ENCODE measurements at regions not wholly inside any gene's neighbourhood (a gene's known extent, or its start where the extent isn't known, plus 50 kb on each side); places are given as distances from the start of the nearest gene placed in this dataset.

DNA sequence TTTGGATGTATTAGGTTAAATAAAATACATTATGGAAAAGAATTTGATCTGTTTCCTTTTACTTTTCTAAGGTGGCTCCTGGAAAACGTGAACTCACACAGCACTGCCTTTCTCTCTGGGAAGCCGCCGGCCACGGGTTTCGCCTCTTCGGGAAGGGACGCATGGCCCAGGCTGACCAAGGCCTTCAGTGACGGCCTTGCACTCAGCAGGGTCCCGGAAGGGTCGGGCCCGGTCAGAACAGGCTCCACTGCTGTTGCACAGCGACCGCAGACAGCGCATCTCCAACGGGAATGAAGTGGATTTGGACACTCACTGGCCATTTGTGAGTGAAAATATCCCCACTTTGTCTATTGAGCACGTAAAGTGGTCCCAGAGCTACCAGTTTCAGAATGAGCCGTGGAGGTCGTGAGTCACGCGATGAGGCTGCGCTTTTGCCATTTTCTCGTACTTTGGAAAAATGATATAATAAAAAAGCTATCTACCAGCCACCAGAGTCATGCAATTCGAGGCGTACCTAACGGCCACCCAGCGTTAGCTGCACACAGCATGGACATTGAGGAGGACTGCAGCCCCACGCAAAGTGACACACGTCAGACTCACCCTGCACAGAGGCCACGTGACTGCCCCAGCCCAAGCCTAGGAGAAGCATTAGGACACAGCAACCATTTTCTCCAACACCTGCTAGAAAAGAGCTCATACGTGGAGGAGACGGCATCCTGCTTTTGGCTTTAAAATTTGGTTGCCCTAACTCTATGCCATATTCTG, 244.3 kb downstream of the TTLL2 start:
- TF ChIP-seq, protein P1, sequence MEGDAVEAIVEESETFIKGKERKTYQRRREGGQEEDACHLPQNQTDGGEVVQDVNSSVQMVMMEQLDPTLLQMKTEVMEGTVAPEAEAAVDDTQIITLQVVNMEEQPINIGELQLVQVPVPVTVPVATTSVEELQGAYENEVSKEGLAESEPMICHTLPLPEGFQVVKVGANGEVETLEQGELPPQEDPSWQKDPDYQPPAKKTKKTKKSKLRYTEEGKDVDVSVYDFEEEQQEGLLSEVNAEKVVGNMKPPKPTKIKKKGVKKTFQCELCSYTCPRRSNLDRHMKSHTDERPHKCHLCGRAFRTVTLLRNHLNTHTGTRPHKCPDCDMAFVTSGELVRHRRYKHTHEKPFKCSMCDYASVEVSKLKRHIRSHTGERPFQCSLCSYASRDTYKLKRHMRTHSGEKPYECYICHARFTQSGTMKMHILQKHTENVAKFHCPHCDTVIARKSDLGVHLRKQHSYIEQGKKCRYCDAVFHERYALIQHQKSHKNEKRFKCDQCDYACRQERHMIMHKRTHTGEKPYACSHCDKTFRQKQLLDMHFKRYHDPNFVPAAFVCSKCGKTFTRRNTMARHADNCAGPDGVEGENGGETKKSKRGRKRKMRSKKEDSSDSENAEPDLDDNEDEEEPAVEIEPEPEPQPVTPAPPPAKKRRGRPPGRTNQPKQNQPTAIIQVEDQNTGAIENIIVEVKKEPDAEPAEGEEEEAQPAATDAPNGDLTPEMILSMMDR (conservative IDR thresholded peaks at IDR 0.05; ENCODE audit: low read depth, low read length) = no peak
- TF ChIP-seq EZH2phosphoT487 (IDR thresholded peaks at IDR 0.05; ENCODE audit: borderline replicate concordance, low read length) = no peak
- TF ChIP-seq EZH2 (IDR thresholded peaks at IDR 0.05; ENCODE audit: low read length, unreplicated experiment) = no peak
